ENCODE measurements at regions not wholly inside any gene's neighbourhood (a gene's known extent, or its start where the extent isn't known, plus 50 kb on each side); places are given as distances from the start of the nearest gene placed in this dataset.

DNA sequence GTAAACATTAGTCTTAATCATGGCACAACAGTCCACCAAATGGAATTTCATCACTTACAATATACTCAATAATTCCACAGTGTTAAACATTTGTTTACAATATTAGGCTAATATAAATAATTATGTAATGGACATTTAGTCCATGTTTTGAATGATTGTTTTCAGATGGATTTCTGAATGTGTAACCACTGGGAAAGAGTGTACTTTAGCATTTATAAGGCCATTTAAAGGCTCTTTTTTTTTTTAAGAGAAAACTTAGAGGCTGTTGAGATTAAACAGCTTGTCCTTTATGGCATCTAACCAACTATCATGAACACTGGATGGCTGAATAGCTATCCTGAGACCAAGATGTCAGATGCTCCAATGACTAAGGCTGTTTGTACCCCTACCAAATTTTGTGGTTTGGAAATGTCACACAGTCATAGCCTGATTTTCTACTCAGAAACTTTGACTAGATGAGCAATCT, 248.3 kb upstream of the GLI3 start:
- no peak for DNase-seq

- no peak for DNase-seq
These were observed 246.9 kb upstream of the GLI3 start for GRCh38 chr7:42483886-42484285.

DNA sequence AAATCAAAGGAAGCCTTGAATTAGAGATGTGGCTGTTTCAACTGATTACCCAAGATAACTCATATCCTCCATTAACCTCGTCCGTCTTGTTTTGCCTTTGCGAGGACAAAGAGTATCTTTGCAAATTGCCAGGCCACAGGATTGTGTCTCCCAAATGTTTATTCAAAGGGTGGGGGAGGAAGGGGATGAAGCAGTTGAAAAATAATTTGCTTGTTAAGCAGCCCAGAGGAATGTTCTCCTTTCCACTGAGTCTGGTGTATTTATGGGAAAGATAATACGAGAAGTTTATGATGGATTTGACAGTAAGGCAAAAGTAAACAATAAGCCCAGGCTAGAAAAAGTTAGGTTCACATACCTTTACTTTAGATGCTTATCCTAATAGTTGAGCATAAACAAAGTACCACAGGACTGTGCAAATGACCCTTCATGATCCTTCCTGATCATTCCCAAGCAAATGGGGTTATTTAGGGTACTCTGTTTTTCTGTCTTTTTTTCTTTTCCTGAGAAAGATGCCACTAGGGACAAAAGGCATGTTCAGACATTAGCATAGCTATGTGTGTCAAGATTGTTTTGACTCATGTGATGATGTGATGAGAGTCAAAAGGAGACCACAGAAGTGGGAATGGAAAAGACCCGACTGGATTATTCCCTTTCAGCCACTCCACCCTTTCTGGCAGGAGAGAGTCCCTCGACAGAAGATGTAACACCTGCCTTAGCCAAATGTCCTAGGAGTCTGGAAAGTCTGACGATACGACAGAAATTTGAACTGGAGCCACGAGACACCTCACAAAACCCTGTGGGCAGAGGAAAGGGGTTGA, 243.0 kb upstream of the GLI3 start:
- DNase-seq, result no peak

GRCh38 chr7:42479452-42479815, 242.4 kb upstream of the GLI3 start:
- DNase-seq, result no peak

GRCh38 chr7:42478717-42479116, 241.7 kb upstream of the GLI3 start:
- no peak for DNase-seq

DNA sequence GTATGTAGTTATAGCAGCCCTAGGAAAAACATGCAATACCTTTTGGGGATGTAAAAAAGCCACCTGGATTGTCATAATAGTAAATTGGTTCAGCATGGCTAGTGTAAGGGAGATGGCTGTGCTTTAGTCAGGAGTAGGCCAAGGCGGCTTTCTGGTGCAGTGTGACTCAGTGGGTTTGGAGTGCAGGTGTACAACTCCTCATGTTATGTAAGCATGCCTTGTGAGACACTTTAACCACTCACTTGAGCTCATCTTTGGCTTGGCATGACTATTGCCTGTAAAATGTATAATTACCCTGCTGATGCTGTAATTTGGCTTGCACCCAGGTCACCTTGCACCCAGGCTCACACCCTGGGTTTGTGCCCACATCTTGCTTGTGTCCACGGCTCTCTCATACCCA, 239.2 kb upstream of the GLI3 start:
- no peak for DNase-seq

DNA sequence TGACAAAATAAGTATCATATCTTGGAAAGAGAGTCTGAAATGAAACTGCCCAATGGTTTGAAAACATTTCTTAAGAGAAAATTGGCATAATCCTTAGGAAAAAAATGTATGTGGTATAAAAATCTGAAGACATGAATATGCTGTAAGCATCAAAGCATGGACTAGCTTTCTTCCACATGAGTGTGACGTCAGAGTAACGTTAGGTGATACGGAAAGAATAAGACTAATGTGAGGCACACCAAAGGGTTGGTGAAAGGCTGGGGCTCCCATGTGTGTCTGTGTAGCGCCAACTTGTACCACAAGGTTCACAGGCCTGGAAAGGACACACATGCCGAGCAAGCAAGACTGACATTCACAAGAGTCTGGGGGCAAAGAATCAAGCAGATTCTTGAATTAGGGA, 238.1 kb upstream of the GLI3 start:
- no peak for DNase-seq

DNA sequence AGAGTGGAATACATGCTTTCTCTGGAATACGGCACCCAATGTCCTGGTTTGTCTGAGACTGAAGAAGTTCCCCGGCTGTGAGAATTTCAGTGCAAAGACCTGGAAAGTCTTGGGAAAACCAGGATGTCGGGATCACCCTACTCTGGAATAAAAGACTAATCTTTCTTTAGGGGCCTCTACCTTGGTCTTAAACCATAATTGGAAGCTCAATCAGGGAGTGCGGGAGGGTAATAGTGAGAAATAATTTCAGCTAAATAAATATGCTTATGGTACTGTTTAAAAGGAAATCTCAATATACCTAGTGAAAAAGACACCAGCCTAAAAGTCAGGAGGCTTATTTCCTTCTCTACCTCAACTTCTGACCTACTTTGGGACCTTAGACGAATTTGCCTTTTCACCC, 236.1 kb upstream of the GLI3 start:
- DNase-seq, result no peak

DNA sequence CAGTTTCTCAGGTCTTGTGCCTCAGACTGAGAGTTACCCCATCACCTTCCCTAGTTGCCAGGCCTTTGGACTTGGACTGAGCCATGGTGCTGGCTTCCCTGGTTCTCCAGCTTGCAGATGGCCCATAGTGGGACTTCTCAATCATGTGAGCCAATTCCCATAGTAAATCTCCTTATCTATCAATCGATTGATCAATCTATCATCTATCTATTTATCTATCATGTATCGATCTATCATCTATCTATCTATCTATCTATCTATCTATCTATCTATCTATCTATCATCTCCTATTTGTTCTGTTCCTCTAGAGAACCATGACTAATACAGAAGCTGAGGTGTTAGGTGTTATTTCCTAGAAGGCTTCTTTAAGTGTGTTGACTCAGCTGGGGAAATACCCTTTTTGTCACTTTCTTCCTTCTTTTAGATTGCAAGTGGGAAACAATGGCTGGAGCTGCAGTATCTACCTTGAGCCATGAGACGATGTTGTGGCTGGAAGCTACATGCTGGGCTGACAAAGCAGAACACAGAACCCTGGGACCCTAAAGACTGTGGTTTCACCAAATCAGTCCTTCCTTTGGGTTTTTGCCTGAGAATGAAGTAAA, 234.7 kb upstream of the GLI3 start:
- no peak for DNase-seq

DNA sequence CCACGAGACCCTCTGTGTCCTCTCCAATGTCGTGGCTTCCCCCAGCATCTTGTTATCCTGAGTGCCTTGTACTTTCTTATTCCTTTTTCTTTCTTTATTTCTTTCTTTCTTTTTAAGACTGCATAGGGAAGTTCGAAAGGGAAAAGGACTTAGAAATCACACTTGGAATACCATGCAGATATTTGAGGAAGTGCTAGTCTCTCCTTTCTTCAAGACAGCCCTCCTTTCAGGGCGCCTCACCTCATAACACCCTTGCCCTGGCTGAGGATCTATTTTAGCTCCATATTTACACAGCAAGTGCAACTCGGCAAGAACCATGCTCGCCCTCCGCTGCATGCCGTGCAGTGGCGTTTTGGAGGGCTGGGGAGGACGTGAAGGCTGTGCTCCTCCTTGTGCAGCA, 232.3 kb upstream of the GLI3 start:
- no peak for DNase-seq

GRCh38 chr7:42468471-42468870, 231.5 kb upstream of the GLI3 start:
- DNase-seq, result no peak

DNA sequence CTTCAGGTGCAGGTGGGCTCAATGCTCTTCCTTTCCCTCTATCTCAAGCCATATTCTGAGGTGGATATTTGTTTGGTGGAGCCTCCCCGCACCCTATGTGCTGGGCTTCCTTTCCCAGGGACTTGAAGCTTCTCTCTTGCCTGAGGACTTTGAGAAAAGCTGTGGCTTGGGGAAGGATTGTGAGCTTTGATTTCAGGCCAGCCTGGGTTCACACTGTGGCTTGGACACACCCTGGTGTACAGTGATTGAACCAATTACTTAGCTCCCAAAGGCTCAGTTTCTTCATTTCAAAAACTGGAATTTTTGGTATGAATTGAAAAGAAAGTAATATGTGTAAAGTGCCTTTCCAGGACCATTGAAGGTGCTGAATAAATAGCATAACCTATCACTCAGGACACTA, 224.5 kb upstream of the GLI3 start:
- DNase-seq, result no peak

GRCh38 chr7:42460933-42461332, 223.9 kb upstream of the GLI3 start:
- no peak for DNase-seq

GRCh38 chr7:42460148-42460547, 223.1 kb upstream of the GLI3 start:
- no peak for DNase-seq

- DNase-seq, result no peak
These were observed 220.7 kb upstream of the GLI3 start for GRCh38 chr7:42457663-42458062.

DNA sequence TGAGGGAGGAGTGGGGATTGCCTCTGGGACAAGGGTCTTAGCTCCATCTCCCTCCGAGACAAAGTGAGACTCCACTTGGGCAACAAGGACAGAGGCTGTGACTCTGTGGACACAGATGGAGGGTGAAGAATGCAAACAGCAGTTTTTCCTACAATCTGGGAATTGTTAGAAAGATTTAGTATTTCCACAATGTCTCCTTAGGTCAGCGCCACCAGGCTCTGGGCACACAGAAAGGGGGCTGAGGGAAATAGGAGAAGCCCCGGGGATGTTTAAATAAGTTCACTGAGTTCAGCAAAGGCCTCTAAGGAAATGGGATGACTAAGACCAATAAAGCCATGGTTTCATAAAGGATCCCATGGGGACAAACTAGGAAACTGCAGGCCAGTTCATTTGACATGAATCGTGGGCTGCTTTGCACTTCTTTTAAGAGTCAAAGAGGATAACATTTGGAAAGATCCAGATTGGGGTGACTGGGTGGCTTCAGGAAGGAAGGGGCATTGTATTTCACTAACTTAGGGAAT, 219.8 kb upstream of the GLI3 start:
- no peak for DNase-seq

- no peak for DNase-seq
These were observed 219.3 kb upstream of the GLI3 start for GRCh38 chr7:42456267-42456666.

- DNase-seq, result no peak
These were observed 216.9 kb upstream of the GLI3 start for GRCh38 chr7:42453931-42454361.

GRCh38 chr7:42452356-42452755, 215.3 kb upstream of the GLI3 start:
- DNase-seq, result no peak

GRCh38 chr7:42449431-42449830, 212.4 kb upstream of the GLI3 start:
- no peak for DNase-seq

- DNase-seq, result no peak
These were observed 211.9 kb upstream of the GLI3 start for GRCh38 chr7:42448901-42449300.

- DNase-seq, result no peak
These were observed 208.7 kb upstream of the GLI3 start for GRCh38 chr7:42445691-42446090.

GRCh38 chr7:42440951-42441350, 203.9 kb upstream of the GLI3 start:
- DNase-seq, result no peak

DNA sequence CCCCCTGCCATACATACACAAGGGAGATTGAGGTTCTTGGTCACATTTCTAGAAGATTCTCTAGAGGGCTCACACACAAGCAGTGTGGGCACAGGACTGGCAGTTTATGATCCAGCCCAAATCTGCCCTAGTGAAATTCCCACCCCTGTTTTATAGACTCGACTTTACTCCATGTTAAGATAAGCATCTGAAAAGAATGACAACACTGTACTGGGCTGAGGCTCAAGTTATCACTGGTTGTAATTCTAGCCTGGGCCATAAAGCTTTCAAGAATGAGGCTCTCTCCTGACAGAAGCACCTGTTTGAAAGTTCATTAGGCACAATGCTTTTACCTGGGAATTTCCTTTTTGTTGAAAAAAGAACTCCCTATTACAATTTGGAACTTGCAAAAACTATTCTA, 195.6 kb upstream of the GLI3 start:
- DNase-seq, result no peak

GRCh38 chr7:42431873-42432272, 194.9 kb upstream of the GLI3 start:
- DNase-seq, result no peak
